GM10248 (cell line): ENCODE measurements at regions not wholly inside any gene's neighbourhood (a gene's known extent, or its start where the extent isn't known, plus 50 kb on each side); places are given as distances from the start of the nearest gene placed in this dataset.

Experiments used
- CTCF ChIA-PET: fragments of 300-600 bp; sonication (Branson Sonifier 250); formaldehyde crosslinking; extraction: SDS; loops from one replicate; lab custom pipeline; 2021; ENCODE audit warnings: antibody characterized with exemption; lab: Yijun Ruan, JAX
- POLR2A ChIA-PET: fragments of 350-650 bp; sonication (Branson Sonifier 250); formaldehyde crosslinking; extraction: SDS; loops from one replicate; lab custom pipeline; 2020; ENCODE audit warnings: antibody characterized with exemption; lab: Yijun Ruan, JAX
- DNase-seq: peaks from one replicate; pipeline ENCODE4 v3.0.0; 2012; ENCODE audit errors: extremely low spot score
- CTCF ChIP-seq: IDR thresholded peaks from 2 replicates; pipeline ENCODE4 v1.5.1; 2012; ENCODE audit warnings: mild to moderate bottlenecking, low read depth; ENCODE audit errors: extremely low read depth, missing control alignments, control extremely low read depth

GRCh38 chr4:108276690-108277089, 108.0 kb upstream of the LEF1 start:
- TF ChIP-seq CTCF, result no peak
- no peak for DNase-seq
- CTCF ChIA-PET, result interaction anchor here (0.9 to 2.4 kb wide), 7 partner anchors 13 to 257 kb away, joined by 3 to 5 read pairs (median 3); no protein-coding TSS in a partner anchor
- POLR2A ChIA-PET, result no interaction called here

- ChIA-PET CTCF (interaction anchor here (1.1 kb wide), 1 partner anchor 13 kb away, joined by 3 read pairs; no protein-coding TSS in a partner anchor), POLR2A (no interaction called here)
- DNase-seq, result no peak
- TF ChIP-seq CTCF, result no peak
These were observed 104.3 kb upstream of the LEF1 start for GRCh38 chr4:108272986-108273385.

DNA sequence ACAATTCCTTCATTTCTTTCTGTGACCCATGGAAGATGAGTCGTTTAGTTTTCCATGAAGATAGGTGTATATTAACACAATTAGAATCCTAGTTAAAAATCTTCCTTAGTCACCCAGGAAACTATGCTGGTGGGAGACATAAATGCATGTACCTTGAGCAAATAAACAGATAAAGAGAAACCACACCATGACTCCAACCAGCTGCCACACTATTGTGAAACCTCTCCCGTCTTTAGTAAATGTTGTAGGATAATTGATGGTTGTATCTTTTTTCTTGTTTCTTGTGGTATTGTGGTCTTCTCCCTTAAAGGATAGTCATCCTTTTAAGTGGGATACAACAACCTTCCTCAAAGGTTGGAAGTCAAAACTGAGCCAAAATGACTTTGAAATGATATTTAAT, 103.8 kb upstream of the LEF1 start:
- ChIA-PET POLR2A (no interaction called here), CTCF (interaction anchor here (1.1 kb wide), 1 partner anchor 13 kb away, joined by 3 read pairs; no protein-coding TSS in a partner anchor)
- no peak for DNase-seq
- TF ChIP-seq CTCF, result no peak

DNA sequence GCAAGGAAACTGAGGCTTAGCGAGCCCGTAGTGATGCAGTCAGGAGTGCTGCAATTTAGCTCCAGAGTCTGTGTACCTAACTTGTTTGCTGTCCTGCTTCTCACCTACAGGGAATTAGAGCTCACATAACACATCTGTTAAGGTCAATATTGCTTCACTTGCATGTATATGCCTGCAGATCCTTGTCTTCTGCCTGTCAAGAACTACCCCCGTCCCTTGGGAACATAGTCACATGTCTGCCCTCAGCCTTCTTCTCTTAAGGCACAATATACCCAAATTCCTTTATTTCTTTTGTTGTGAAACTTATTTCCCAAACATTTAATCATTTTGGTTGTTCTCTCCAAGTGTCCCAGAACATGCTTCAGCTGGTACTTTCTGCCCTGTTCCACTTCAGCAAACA, 103.3 kb upstream of the LEF1 start:
- CTCF ChIA-PET, result no interaction called here
- POLR2A ChIA-PET, result no interaction called here
- TF ChIP-seq CTCF, result no peak
- no peak for DNase-seq

DNA sequence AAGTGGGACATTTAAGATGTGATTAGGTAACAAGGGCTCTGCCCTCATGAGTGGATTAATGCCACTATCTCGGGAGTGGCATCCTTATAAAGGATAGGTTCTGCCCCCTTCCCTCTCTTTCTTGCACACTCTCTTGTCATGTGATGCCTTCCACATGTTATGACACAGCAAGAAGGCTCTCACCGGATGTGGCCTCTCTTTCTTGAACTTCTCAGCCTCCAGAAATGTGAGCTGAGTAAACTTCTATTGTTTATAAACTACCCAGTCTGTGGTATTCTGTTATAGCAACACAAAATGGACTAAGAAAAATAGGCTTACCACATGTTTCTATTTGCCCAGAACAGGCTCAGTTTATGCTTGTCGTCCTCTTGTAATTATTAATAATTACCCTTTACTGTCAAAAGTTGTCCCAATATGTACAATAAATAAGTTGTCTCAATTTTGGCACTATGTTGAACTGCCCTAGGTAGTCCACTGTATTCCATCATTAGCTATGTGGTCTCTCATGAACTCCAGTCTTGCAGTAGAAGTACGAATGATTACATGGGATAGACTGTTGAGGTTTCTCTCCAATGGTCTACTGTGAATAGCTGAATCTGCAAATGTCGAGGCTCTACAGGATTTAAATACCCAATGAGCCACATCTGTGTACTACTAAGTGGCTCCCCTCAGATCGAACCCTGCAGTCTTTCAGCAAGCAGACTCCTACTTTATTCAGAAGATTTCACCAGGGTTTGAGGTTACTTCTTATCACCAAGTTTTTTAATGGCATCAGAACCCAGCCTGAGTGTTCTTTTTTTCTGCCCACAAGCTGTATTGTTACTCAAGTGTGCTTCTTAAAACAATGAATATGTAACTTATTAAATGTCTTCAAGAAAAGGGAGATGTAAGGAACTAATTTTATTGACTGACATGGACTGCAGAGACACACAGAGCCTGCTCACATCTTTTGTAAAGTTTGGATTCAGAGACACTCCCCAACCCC, 102.0 kb upstream of the LEF1 start:
- POLR2A ChIA-PET, result no interaction called here
- no peak for DNase-seq
- no peak for TF ChIP-seq CTCF
- CTCF ChIA-PET, result interaction anchor here (0.8 to 1.3 kb wide), 2 partner anchors 22 to 33 kb away, joined by 3 read pairs; no protein-coding TSS in a partner anchor

DNA sequence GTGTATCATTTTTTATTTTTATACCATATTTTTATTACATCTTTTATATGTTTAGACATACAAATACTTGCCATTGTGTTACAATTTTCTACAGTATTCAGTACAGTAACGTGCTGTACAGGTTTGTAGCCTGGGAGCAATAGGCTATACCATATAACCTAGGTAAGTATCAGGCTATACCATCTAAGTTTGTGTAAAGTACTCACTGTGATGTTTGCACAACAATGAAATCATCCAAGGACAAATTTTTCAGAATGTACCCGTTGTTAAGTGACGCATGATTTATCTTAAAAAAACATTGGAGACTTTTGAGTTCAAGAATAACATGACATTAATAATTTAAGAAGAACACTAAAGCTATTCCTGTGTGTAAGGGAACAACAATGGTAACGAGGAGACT, 96.0 kb upstream of the LEF1 start:
- ChIA-PET POLR2A (no interaction called here), CTCF (interaction anchor here (1.6 kb wide), 1 partner anchor 12 kb away, joined by 3 read pairs; no protein-coding TSS in a partner anchor)
- no peak for DNase-seq
- no peak for TF ChIP-seq CTCF
